ENCODE measurements at regions not wholly inside any gene's neighbourhood (a gene's known extent, or its start where the extent isn't known, plus 50 kb on each side); places are given as distances from the start of the nearest gene placed in this dataset.
"Not testable (repeated sequence)": the region's sequence is repeated elsewhere in the genome, so short reads cannot be mapped to it uniquely, and the experiment has no call there.

GRCh38 chr6:100322886-100323285 is 141.8 kb downstream of the SIM1 start:
- FAIRE-seq: no peak

- FAIRE-seq: no peak
Observed at GRCh38 chr6:100320686-100321085, 144.0 kb downstream of the SIM1 start.

GRCh38 chr6:100317031-100317430 is 147.7 kb downstream of the SIM1 start:
- no peak for FAIRE-seq

GRCh38 chr6:100314186-100314585 is 150.5 kb downstream of the SIM1 start:
- no peak for FAIRE-seq

GRCh38 chr6:100311707-100312251 is 152.9 kb downstream of the SIM1 start:
- no peak for FAIRE-seq

- FAIRE-seq: no peak
Observed at GRCh38 chr6:100309174-100309573, 155.5 kb downstream of the SIM1 start.

GRCh38 chr6:100307561-100307960 is 157.2 kb downstream of the SIM1 start:
- FAIRE-seq: no peak

GRCh38 chr6:100305209-100305869 is 159.4 kb downstream of the SIM1 start:
- no peak for FAIRE-seq

- FAIRE-seq: no peak
Observed at GRCh38 chr6:100304575-100304974, 160.1 kb downstream of the SIM1 start.

GRCh38 chr6:100301731-100302130 is 163.0 kb downstream of the SIM1 start:
- FAIRE-seq: no peak

- FAIRE-seq: no peak
Observed at GRCh38 chr6:100300221-100300736, 164.4 kb downstream of the SIM1 start.

- no peak for FAIRE-seq
Observed at GRCh38 chr6:100296810-100297544, 167.7 kb downstream of the SIM1 start.

- FAIRE-seq: not testable (repeated sequence)
Observed at GRCh38 chr6:100295172-100295571, 169.5 kb downstream of the SIM1 start.

GRCh38 chr6:100289285-100289684 is 175.4 kb downstream of the SIM1 start:
- FAIRE-seq: no peak

- no peak for FAIRE-seq
Observed at GRCh38 chr6:100288311-100288710, 176.4 kb downstream of the SIM1 start.

- no peak for FAIRE-seq
Observed at GRCh38 chr6:100283285-100283684, 181.4 kb downstream of the SIM1 start.

GRCh38 chr6:100281471-100281901 is 183.2 kb downstream of the SIM1 start:
- FAIRE-seq: no peak

- FAIRE-seq: no peak
Observed at GRCh38 chr6:100276311-100277057, 188.2 kb downstream of the SIM1 start.

GRCh38 chr6:100274147-100274546 is 190.6 kb downstream of the SIM1 start:
- FAIRE-seq: no peak

- FAIRE-seq: no peak
Observed at GRCh38 chr6:100271625-100272024, 193.1 kb downstream of the SIM1 start.

- no peak for FAIRE-seq
Observed at GRCh38 chr6:100271202-100271601, 193.5 kb downstream of the SIM1 start.

GRCh38 chr6:100269189-100269588 is 195.5 kb downstream of the SIM1 start:
- FAIRE-seq: no peak

- no peak for FAIRE-seq
Observed at GRCh38 chr6:100268326-100268725, 196.4 kb downstream of the SIM1 start.
